Activated B cell treated with CpG ODN at 0.5 μM for 24 hours (primary cell): ENCODE measurements at regions not wholly inside any gene's neighbourhood (a gene's known extent, or its start where the extent isn't known, plus 50 kb on each side); places are given as distances from the start of the nearest gene placed in this dataset.

Experiments
- ATAC-seq: fragments of 200-7000 bp; cut with Tn5 transposase; one replicate; pipeline ENCODE4 v1.10.0; 2021; ENCODE audit warnings: low read depth, mild to moderate bottlenecking, moderate library complexity
- CTCF ChIA-PET: fragments of 350-600 bp; sonication (Branson Sonifier 250); formaldehyde crosslinking; loops from one replicate; lab custom pipeline; 2021; ENCODE audit warnings: antibody characterized with exemption; lab: Charles Lee
- POLR2A ChIA-PET: fragments of 350-600 bp; sonication (Branson Sonifier 250); formaldehyde crosslinking; loops from one replicate; lab custom pipeline; 2021; ENCODE audit warnings: antibody characterized with exemption; lab: Charles Lee
- DNase-seq: peaks from one replicate; pipeline ENCODE4 v3.0.0; 2022
- H3K27ac Mint-ChIP-seq: one replicate; pipeline ENCODE4 v1.8.0; 2020; ENCODE audit warnings: mixed read lengths
- H3K27me3 Mint-ChIP-seq: one replicate; pipeline ENCODE4 v1.8.0; 2021; ENCODE audit warnings: mixed read lengths
- H3K36me3 Mint-ChIP-seq: one replicate; pipeline ENCODE4 v1.8.0; 2021; ENCODE audit warnings: low read depth, mixed read lengths
- H3K4me1 Mint-ChIP-seq: one replicate; pipeline ENCODE4 v1.8.0; 2021; ENCODE audit warnings: mixed read lengths
- H3K4me3 Mint-ChIP-seq: one replicate; pipeline ENCODE4 v1.8.0; 2020; ENCODE audit warnings: mild to moderate bottlenecking, mixed read lengths
- H3K9me3 Mint-ChIP-seq: one replicate; pipeline ENCODE4 v1.8.0; 2020; ENCODE audit warnings: mixed read lengths
- intact Hi-C: fragments of 100-400 bp; cut with micrococcal nuclease; formaldehyde crosslinking; loops from one replicate; pipeline ENCODE4 v1.15.1; 2024
- TF ChIP-seq, protein P1 (sequence below): fragments of 200-600 bp; IDR thresholded peaks from one replicate; pipeline ENCODE4 v1.8.0; 2022; ENCODE audit warnings: antibody characterized with exemption, mild to moderate bottlenecking

DNA sequence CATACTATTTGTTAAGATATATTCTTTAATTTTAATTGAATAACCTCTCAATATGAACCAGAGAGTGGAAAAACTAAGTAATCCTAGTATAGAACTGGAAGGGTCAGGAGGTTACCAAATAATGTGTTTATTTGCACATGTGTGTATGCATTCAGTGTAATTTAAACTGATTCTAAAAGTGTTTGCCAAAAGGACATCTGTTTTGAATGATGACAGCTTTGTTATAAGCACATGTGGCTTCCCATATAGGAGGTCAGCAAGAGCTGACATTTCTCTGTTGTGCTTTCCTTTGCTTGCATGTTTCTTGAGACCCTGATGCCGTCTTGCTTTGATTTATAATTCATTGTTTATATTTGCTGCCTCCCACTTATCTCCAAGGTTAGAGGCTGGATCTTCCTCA is 383.4 kb downstream of the BRINP1 start:
- TF ChIP-seq, protein P1, sequence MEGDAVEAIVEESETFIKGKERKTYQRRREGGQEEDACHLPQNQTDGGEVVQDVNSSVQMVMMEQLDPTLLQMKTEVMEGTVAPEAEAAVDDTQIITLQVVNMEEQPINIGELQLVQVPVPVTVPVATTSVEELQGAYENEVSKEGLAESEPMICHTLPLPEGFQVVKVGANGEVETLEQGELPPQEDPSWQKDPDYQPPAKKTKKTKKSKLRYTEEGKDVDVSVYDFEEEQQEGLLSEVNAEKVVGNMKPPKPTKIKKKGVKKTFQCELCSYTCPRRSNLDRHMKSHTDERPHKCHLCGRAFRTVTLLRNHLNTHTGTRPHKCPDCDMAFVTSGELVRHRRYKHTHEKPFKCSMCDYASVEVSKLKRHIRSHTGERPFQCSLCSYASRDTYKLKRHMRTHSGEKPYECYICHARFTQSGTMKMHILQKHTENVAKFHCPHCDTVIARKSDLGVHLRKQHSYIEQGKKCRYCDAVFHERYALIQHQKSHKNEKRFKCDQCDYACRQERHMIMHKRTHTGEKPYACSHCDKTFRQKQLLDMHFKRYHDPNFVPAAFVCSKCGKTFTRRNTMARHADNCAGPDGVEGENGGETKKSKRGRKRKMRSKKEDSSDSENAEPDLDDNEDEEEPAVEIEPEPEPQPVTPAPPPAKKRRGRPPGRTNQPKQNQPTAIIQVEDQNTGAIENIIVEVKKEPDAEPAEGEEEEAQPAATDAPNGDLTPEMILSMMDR, result no peak
- Mint-ChIP-seq H3K27ac (no peak overlapping the region), H3K36me3 (no peaks in the 10 kb centered on the region), H3K4me3 (no peak overlapping the region), H3K9me3 (no peaks in the 10 kb centered on the region), H3K4me1 (no peaks in the 10 kb centered on the region), H3K27me3 (no peaks in the 10 kb centered on the region)
- ChIA-PET CTCF (no interaction called here), POLR2A (no interaction called here)
- ATAC-seq (no peak), DNase-seq (no peak)
- intact Hi-C loops, result no loop called here

DNA sequence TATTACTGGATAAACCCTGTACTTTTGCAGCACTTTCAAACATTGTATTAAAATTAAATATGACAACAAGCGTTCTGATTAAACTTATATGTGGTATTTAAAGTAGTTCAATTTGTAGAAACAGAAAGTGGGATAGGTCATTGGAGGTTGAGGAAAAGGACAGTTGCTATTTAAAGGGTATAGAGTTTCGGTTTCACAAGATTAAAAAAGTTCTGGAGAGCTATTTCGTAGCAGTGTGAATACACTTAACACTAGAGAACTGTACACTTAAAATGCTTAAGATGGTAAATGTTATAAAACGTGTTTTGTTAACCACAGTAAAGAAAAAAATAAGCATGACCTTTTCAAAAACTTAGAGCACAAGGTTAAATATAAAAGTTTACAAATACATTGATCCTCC is 382.1 kb downstream of the BRINP1 start:
- ChIA-PET CTCF (no interaction called here), POLR2A (no interaction called here)
- Mint-ChIP-seq H3K27me3 (no peaks in the 10 kb centered on the region), H3K9me3 (no peaks in the 10 kb centered on the region), H3K27ac (no peak overlapping the region), H3K4me3 (no peak overlapping the region), H3K36me3 (no peaks in the 10 kb centered on the region), H3K4me1 (no peaks in the 10 kb centered on the region)
- ATAC-seq (no peak), DNase-seq (no peak)
- intact Hi-C loops, result no loop called here
- TF ChIP-seq, protein P1, result no peak

DNA sequence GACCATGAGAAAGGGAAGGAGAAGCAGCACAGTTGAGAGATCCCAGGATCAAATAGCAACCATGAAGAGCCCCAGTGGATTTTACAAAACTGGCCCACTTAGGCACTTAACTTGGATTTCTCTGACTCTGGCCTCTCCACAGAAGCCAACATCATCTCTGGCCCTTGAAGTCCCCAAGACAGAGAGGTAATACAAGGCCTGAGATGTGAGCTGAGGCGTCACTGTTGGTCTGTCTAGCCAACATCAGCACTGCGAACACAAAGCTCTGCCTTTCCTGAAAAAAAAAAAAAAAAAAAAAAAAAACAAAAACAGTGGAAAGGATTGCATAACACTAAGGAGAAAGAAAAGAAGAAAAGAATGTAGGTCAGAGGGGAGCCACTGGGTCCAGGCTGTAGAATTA is 378.3 kb downstream of the BRINP1 start:
- H3K4me3 Mint-ChIP-seq, result no peak overlapping the region
- no peak for DNase-seq
- intact Hi-C loops, result no loop called here
- no peaks in the 10 kb centered on the region for H3K36me3 Mint-ChIP-seq
- TF ChIP-seq, protein P1, result no peak
- no peaks in the 10 kb centered on the region for H3K27me3 Mint-ChIP-seq
- ChIA-PET POLR2A (no interaction called here), CTCF (no interaction called here)
- no peak for ATAC-seq
- no peaks in the 10 kb centered on the region for H3K4me1 Mint-ChIP-seq
- no peaks in the 10 kb centered on the region for H3K9me3 Mint-ChIP-seq
- H3K27ac Mint-ChIP-seq, result no peak overlapping the region

DNA sequence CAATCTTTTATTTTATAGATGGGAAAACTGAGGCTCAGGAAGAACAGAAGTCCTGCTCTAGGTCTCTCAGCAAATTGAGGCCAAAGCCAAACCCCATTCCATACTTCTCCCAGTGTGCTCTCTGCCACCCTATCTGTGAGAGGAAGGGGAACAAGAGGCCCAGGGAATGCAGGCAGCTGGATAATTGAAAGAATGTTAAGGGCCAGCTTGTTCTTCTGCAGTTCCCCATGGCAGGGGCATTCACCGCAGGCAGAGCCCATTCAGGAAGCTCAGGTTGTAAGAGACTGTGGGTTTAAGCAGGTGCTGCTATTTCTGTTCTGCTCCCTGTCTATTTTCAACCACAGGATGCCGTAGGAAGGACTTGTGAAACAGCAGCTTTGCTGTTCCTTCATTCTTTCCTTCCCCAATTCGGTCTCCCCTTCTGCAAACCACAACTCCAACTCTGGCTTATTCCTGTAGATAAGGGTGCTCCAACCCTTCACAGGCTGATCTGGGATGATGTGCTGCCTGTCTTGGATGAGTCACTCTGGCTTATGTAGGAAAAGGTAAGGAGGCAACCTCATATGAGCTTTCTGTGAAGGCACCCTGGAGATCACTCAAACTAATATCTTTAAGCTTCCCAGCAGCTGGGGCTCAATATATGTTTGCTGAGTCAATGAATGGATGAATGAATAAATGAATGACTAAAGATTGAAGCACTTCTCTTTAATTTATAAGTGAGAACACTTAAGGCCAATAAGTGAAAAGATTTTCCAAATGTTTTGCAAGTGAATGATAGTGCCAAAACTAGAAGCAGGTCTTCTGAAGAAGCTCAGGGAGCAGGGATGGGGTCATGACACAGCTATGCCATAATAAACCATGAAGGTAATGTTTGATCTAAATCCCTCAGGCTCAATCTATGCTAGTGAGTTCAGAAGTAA is 377.6 kb downstream of the BRINP1 start:
- intact Hi-C loops, result no loop called here
- Mint-ChIP-seq H3K4me3 (no peak overlapping the region), H3K27me3 (no peaks in the 10 kb centered on the region), H3K27ac (no peak overlapping the region), H3K4me1 (no peaks in the 10 kb centered on the region), H3K36me3 (no peaks in the 10 kb centered on the region), H3K9me3 (no peaks in the 10 kb centered on the region)
- ATAC-seq (no peak), DNase-seq (no peak)
- TF ChIP-seq, protein P1, result no peak
- CTCF ChIA-PET, result no interaction called here
- POLR2A ChIA-PET, result no interaction called here

DNA sequence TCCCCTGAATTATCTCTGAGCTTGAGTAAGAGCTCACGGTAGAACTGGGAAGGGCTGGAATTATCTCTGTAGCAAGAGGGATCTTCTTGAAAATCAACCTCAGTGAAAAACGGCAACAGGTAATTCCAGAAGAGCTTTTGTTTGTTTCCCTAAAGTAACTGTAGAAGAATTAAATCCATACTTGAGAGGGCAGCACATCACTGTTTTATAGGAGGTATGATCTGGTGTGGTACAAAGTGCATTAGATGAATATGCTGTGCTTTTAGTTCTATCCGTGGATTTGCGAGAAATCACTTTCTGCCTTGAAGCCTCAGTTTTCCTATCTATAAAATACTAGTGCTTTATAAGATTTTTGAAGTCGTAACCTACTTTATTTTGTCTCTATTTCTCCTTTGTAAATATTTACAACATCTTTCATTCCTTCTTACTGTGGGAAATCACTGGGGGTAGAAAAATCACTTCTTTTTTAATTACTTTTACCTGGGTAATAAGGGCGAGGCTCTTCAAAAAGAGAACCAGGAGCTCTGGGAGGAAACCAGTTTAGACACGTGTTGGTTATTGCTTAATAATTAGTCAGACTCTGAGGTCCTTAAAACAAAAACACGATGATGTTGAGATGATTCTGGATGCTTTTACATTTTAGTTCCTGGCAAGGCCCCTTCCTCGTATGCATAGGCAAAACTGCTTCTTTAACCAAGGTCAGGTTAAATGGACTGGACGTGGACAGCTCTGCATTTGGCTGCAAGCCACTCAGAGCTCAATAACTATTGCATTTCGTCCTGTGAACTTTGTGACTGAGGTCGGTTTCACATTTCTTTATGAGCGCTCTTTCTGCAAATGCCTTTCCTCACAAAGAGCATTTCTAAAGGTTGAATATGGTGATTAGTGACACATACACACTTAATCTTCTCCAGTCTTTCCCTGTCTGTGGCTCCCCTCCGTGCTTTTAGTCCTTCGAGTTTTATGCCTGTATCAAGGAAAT is 376.1 kb downstream of the BRINP1 start:
- intact Hi-C loops, result no loop called here
- ChIA-PET POLR2A (no interaction called here), CTCF (no interaction called here)
- no peak overlapping the region for H3K27ac Mint-ChIP-seq
- no peaks in the 10 kb centered on the region for H3K27me3 Mint-ChIP-seq
- H3K4me3 Mint-ChIP-seq, result no peak overlapping the region
- ATAC-seq (no peak), DNase-seq (no peak)
- H3K4me1 Mint-ChIP-seq, result no peaks in the 10 kb centered on the region
- H3K36me3 Mint-ChIP-seq, result no peaks in the 10 kb centered on the region
- no peaks in the 10 kb centered on the region for H3K9me3 Mint-ChIP-seq
- TF ChIP-seq, protein P1, result no peak
